ENCODE measurements at regions not wholly inside any gene's neighbourhood (a gene's known extent, or its start where the extent isn't known, plus 50 kb on each side); places are given as distances from the start of the nearest gene placed in this dataset.

DNA sequence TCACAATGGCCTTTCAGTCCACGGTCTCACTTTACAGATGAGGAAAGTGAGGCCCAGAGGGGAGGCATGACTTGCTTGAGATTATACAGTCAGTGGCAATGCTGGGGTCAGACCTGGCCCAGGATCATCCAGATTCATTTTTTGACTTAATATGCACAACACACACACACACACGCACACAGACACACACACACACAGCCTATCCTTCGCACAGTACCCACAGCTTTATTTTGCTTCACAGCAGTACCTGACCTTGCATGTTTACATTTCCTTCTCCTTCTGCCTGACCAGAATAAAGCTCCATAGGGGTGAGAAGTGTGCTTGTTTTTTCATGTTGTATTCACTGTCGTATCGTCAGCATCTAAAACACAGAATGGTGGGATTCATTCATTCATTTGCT, 79.8 kb downstream of the VEGFA start:
- TF ChIP-seq, protein P1, sequence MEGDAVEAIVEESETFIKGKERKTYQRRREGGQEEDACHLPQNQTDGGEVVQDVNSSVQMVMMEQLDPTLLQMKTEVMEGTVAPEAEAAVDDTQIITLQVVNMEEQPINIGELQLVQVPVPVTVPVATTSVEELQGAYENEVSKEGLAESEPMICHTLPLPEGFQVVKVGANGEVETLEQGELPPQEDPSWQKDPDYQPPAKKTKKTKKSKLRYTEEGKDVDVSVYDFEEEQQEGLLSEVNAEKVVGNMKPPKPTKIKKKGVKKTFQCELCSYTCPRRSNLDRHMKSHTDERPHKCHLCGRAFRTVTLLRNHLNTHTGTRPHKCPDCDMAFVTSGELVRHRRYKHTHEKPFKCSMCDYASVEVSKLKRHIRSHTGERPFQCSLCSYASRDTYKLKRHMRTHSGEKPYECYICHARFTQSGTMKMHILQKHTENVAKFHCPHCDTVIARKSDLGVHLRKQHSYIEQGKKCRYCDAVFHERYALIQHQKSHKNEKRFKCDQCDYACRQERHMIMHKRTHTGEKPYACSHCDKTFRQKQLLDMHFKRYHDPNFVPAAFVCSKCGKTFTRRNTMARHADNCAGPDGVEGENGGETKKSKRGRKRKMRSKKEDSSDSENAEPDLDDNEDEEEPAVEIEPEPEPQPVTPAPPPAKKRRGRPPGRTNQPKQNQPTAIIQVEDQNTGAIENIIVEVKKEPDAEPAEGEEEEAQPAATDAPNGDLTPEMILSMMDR (IDR thresholded peaks at IDR 0.05) = no peak
- TF ChIP-seq POLR2A (IDR thresholded peaks at IDR 0.05) (no peak), POLR2AphosphoS5 (IDR thresholded peaks at IDR 0.05) (no peak)

Measured in prostate gland (tissue), 2 donors.